B cell (primary cell): ENCODE measurements at regions not wholly inside any gene's neighbourhood (a gene's known extent, or its start where the extent isn't known, plus 50 kb on each side); places are given as distances from the start of the nearest gene placed in this dataset.

Source experiments
- ATAC-seq: fragments of 200-7000 bp; cut with Tn5 transposase; one replicate; pipeline ENCODE4 v1.10.0; 2021; ENCODE audit warnings: low read depth, mild to moderate bottlenecking, moderate number of reproducible peaks, moderate library complexity
- CTCF ChIA-PET: fragments of 350-600 bp; sonication (Branson Sonifier 250); formaldehyde crosslinking; loops from one replicate; lab custom pipeline; 2021; ENCODE audit warnings: antibody characterized with exemption, inconsistent platforms; lab: Charles Lee
- POLR2A ChIA-PET: fragments of 350-600 bp; sonication (Branson Sonifier 250); formaldehyde crosslinking; loops from one replicate; lab custom pipeline; 2021; ENCODE audit warnings: antibody characterized with exemption; lab: Charles Lee
- DNase-seq: peaks from one replicate; pipeline ENCODE4 v3.0.0; 2013
- H2AFZ ChIP-seq: 2 replicates; pipeline ENCODE4 v1.6.1; 2012; ENCODE audit warnings: mild to moderate bottlenecking, low read depth, low read length; ENCODE audit not compliant: insufficient read depth, poor library complexity, severe bottlenecking
- H3K27ac ChIP-seq, 2 donors: 1 replicate in 1 of 2; 2 replicates in 1 of 2; pipeline ENCODE4 v1.5.1; 2012 to 2013; ENCODE audit warnings: low read length in 2 of 2, mild to moderate bottlenecking in 2 of 2, moderate library complexity in 1 of 2
- H3K27me3 ChIP-seq, 4 experiments: fragments of 200-600 bp in 1 of 4; sonication (generic) in 1 of 4; replicated peaks in 1 of 4; 1 replicate in 2 of 4; 2 replicates in 2 of 4; pipeline versions ENCODE4 v1.6.1 to v1.7.0; 2013 to 2016; ENCODE audit warnings: low read length in 3 of 4, mild to moderate bottlenecking in 2 of 4, mixed read lengths in 1 of 4, moderate library complexity in 1 of 4; ENCODE audit not compliant: insufficient read depth in 4 of 4, control insufficient read depth in 3 of 4; ENCODE audit errors: control extremely low read depth in 1 of 4
- H3K36me3 ChIP-seq, 2 experiments: replicated peaks in 1 of 2; 1 replicate in 1 of 2; 2 replicates in 1 of 2; pipeline versions ENCODE4 v1.6.1 to v1.7.1; 2013; ENCODE audit warnings: low read length in 1 of 2; ENCODE audit not compliant: insufficient read depth in 2 of 2, control insufficient read depth in 1 of 2; ENCODE audit errors: control extremely low read depth in 1 of 2, extremely low read depth in 1 of 2
- H3K4me1 ChIP-seq, 2 donors: fragments of 200-600 bp in 1 of 2; sonication (generic) in 1 of 2; 1 replicate in 1 of 2; 2 replicates in 1 of 2; pipeline versions ENCODE4 v1.5.1 to v1.6.1; 2013 to 2017; ENCODE audit warnings: low read length in 2 of 2; ENCODE audit not compliant: control insufficient read depth in 2 of 2, insufficient read depth in 2 of 2
- H3K4me2 ChIP-seq: replicated peaks from 2 replicates; pipeline ENCODE3; 2012; ENCODE audit warnings: mild to moderate bottlenecking, low read depth, low read length; ENCODE audit not compliant: poor library complexity, severe bottlenecking
- H3K4me3 ChIP-seq, 5 experiments: fragments of 200-600 bp in 1 of 5; sonication (generic) in 1 of 5; 1 replicate in 3 of 5; 2 replicates in 2 of 5; pipeline versions ENCODE4 v1.5.1 to v1.7.0; 2011 to 2016; ENCODE audit warnings: low read length in 4 of 5, mild to moderate bottlenecking in 4 of 5, low read depth in 2 of 5, control low read depth in 1 of 5, moderate library complexity in 1 of 5; ENCODE audit not compliant: insufficient read depth in 1 of 5; ENCODE audit errors: control extremely low read depth in 1 of 5, extremely low read depth in 1 of 5
- H3K79me2 ChIP-seq: fragments of 200-600 bp; sonication (generic); one replicate; pipeline ENCODE4 v1.6.0; 2016; ENCODE audit warnings: low read length; ENCODE audit not compliant: control insufficient read depth, insufficient read depth
- H3K9ac ChIP-seq: fragments of 200-600 bp; sonication (generic); 2 replicates; pipeline ENCODE4 v1.6.1; 2017; ENCODE audit warnings: mild to moderate bottlenecking, low read length, moderate library complexity
- H3K9me3 ChIP-seq, 3 donors: one replicate each; pipeline versions ENCODE4 v1.6.1 to v1.7.1; 2013; ENCODE audit warnings: low read length in 2 of 3; ENCODE audit not compliant: control insufficient read depth in 2 of 3, insufficient read depth in 1 of 3; ENCODE audit errors: control extremely low read depth in 1 of 3
- H4K20me1 ChIP-seq: 2 replicates; pipeline ENCODE4 v1.6.0; 2012; ENCODE audit warnings: mild to moderate bottlenecking, low read length; ENCODE audit not compliant: insufficient read depth, control insufficient read depth, poor library complexity, severe bottlenecking
- H3K27ac Mint-ChIP-seq: one replicate; pipeline ENCODE4 v1.8.0; 2021; ENCODE audit warnings: mixed read lengths
- H3K27me3 Mint-ChIP-seq: one replicate; pipeline ENCODE4 v1.8.0; 2021; ENCODE audit warnings: mixed read lengths
- H3K4me1 Mint-ChIP-seq: one replicate; pipeline ENCODE4 v1.8.0; 2021; ENCODE audit warnings: mixed read lengths
- H3K4me3 Mint-ChIP-seq: one replicate; pipeline ENCODE4 v1.8.0; 2021; ENCODE audit warnings: mixed read lengths
- H3K9me3 Mint-ChIP-seq: one replicate; pipeline ENCODE4 v1.8.0; 2022; ENCODE audit warnings: mixed read lengths; ENCODE audit not compliant: insufficient read depth
- EZH2 ChIP-seq: IDR thresholded peaks from 2 replicates; pipeline ENCODE4 v1.6.1; 2012; ENCODE audit warnings: borderline replicate concordance, low read depth, mild to moderate bottlenecking, moderate library complexity, low read length; ENCODE audit not compliant: insufficient read depth, poor library complexity, severe bottlenecking
- WGBS: methylation state at CpG from one replicate; pipeline ENCODE4 v1.1.5; 2013; ENCODE audit warnings: missing lambda C conversion rate; ENCODE audit not compliant: insufficient coverage; 5-methylcytosine and 5-hydroxymethylcytosine counted together
- intact Hi-C: fragments of 100-400 bp; cut with micrococcal nuclease; formaldehyde crosslinking; loops from one replicate; pipeline ENCODE4 v1.10.0; 2022
- TF ChIP-seq, protein P1 (sequence below): fragments of 200-600 bp; IDR thresholded peaks from one replicate; pipeline ENCODE4 v1.8.0; 2022; ENCODE audit warnings: antibody characterized with exemption, mild to moderate bottlenecking

DNA sequence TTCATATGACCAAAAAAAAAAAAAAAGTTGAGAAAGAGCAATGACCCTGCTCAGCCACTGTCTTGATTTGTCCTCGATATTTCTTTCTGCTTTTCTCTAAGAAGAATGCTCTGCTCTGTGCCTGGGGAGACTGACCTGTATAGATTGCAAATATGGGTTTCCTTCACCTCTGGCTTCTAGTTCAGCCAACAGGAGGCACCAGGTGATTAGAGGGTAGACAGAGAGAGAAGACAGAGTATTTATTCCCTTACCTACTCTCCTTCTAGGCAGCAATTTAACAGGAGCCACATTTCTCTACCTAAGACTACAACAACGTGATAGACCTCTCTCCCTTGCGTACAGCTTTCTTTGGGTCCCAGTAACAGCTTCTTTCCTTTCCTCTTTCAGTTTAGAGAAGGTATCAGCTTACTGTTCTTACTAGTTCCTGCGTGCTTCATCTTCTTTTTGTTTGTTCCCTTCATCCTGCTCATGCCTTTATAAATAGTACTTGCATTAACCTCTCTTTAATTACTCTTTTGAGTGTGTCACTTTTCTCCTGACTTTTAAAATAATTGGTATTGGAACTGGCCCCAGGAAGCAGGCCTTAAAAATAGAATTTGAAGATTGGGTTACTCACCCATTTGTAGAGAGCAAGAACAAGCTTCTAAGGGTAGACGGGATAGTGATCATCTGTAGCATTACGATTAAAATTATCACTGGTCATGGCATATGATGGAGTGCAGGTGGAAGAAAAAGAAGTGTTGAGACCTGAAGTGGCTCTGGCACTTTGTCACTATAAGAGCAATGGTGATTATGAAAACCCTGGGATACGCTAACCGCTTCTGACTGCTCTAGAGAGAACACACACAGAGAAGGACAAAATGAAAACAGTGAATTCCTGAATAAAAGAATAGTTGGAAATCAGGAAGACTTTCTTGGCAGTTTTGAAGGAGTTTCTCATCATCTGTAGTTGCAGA is 161.2 kb upstream of the FSTL4 start:
- ATAC-seq (no peak), DNase-seq (peak; percentile 17)
- 87% methylated on average over 7 of the region's 8 CpGs for WGBS

DNA sequence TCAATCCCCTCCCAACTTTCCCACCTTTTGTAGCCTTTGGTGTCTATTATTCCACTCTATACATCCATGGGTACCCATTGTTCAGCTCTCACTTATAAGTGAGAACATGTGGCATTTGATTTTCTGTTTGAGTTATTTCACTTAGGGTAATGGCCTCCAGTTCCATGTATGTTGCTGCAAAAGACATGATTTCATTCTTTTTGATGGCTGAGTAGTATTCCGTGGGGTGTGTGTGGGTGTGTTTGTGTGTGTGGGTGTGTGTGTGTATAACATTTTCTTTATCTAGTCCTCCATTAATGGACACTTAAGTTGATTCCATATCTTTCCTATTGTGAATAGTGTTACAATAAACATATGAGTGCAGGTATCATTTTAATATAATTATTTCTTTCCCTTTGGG is 157.5 kb upstream of the FSTL4 start:
- no peaks in the 10 kb centered on the region for H3K79me2 ChIP-seq
- peaks cover 0 to 2% (median 0%) of the 10 kb centered on the region in 4 experiments for H3K27me3 ChIP-seq
- no peaks in the 10 kb centered on the region for H3K4me1 ChIP-seq
- whole genome bisulfite sequencing = no CpG with 5 or more reads among the region's 1 CpG
- no peak overlapping the region for H3K4me2 ChIP-seq
- H3K9me3 ChIP-seq = no peaks in the 10 kb centered on the region
- intact Hi-C loops = loop anchor here (10.0 kb wide), 1 partner anchor 205 kb away; no protein-coding TSS in a partner anchor
- Mint-ChIP-seq H3K9me3 (peaks cover 3% of the 10 kb centered on the region), H3K27me3 (peaks cover 50% of the 10 kb centered on the region), H3K4me3 (no peak overlapping the region), H3K27ac (no peak overlapping the region), H3K4me1 (no peaks in the 10 kb centered on the region)
- H4K20me1 ChIP-seq = no peaks in the 10 kb centered on the region
- no peak overlapping the region for H3K4me3 ChIP-seq
- DNase-seq = no peak
- ChIA-PET POLR2A (no interaction called here), CTCF (no interaction called here)
- TF ChIP-seq EZH2 = no peak
- TF ChIP-seq, protein P1, sequence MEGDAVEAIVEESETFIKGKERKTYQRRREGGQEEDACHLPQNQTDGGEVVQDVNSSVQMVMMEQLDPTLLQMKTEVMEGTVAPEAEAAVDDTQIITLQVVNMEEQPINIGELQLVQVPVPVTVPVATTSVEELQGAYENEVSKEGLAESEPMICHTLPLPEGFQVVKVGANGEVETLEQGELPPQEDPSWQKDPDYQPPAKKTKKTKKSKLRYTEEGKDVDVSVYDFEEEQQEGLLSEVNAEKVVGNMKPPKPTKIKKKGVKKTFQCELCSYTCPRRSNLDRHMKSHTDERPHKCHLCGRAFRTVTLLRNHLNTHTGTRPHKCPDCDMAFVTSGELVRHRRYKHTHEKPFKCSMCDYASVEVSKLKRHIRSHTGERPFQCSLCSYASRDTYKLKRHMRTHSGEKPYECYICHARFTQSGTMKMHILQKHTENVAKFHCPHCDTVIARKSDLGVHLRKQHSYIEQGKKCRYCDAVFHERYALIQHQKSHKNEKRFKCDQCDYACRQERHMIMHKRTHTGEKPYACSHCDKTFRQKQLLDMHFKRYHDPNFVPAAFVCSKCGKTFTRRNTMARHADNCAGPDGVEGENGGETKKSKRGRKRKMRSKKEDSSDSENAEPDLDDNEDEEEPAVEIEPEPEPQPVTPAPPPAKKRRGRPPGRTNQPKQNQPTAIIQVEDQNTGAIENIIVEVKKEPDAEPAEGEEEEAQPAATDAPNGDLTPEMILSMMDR = no peak
- no peak overlapping the region for H2AFZ ChIP-seq
- H3K36me3 ChIP-seq = no peaks in the 10 kb centered on the region
- H3K27ac ChIP-seq = no peak overlapping the region
- no peak overlapping the region for H3K9ac ChIP-seq
- ATAC-seq = no peak

More for the DNA sequence above, 161.2 kb upstream of the FSTL4 start:
- POLR2A ChIA-PET = no interaction called here
- CTCF ChIA-PET = no interaction called here
- Histone ChIP-seq H3K79me2 (no peaks in the 10 kb centered on the region), H4K20me1 (no peaks in the 10 kb centered on the region), H3K9me3 (no peaks in the 10 kb centered on the region), H3K36me3 (no peaks in the 10 kb centered on the region), H3K27ac (no peak overlapping the region), H2AFZ (no peak overlapping the region), H3K27me3 (no peaks in the 10 kb centered on the region), H3K4me2 (no peak overlapping the region), H3K9ac (no peak overlapping the region), H3K4me1 (no peaks in the 10 kb centered on the region), H3K4me3 (no peak overlapping the region)
- Mint-ChIP-seq H3K27ac (no peak overlapping the region), H3K4me3 (no peak overlapping the region), H3K9me3 (peaks cover 3% of the 10 kb centered on the region), H3K27me3 (peaks cover 21% of the 10 kb centered on the region), H3K4me1 (no peaks in the 10 kb centered on the region)
- intact Hi-C loops = loop anchor here (10.0 kb wide), 1 partner anchor 201 kb away; no protein-coding TSS in a partner anchor
- TF ChIP-seq, protein P1 = no peak
- no peak for TF ChIP-seq EZH2
